Left cardiac atrium (tissue), 4 donors: ENCODE measurements at regions not wholly inside any gene's neighbourhood (a gene's known extent, or its start where the extent isn't known, plus 50 kb on each side); places are given as distances from the start of the nearest gene placed in this dataset.
"Not testable (repeated sequence)": the region's sequence is repeated elsewhere in the genome, so short reads cannot be mapped to it uniquely, and the experiment has no call there.

ENCODE experiments used
- ATAC-seq, 2 donors: fragments of 200-7000 bp; cut with Tn5 transposase; one replicate each; pipeline ENCODE4 v1.9.1; 2020; ENCODE audit warnings: mild to moderate bottlenecking in 2 of 2, moderate library complexity in 2 of 2
- DNase-seq: peaks from one replicate; pipeline ENCODE4 v3.0.0-alpha.2; 2020
- intact Hi-C, 2 donors: fragments of 100-400 bp; cut with DNase I; formaldehyde crosslinking; loops; one replicate each; pipeline versions ENCODE4 v1.14.1 to v1.15.1; 2022 to 2023
- donor health status: DM: no; HTN: yes; CAD: no.
- donor health status: DM: no; HTN: yes; CAD: no; lungs with severe emphysema.
- donor health status: DM: yes; HTN: yes; CAD: no.
- donor health status: Dilated cardiomyopathy.

DNA sequence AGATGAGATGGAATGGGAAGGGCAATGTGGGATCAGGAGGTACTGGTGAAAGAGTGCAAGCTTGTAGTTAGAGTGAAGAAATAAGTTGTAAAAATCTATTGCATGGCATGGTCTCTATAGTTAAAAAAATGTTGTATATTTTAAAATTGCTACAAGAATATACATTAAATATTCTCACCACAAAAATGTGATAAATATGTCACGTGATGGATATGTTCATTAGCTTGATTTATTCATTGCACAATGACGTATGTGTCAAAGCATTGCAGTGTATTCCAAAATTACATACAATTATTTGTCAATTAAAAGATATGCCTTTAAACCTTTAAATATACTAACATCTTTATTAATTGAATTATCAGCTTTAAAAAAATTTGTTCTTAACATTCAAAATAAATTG lies 1607.1 kb downstream of the REEP3 start:
- DNase-seq, result no peak
- no peak for ATAC-seq
- intact Hi-C loops, result no loop called here

- ATAC-seq, result no peak
- intact Hi-C loops, result no loop called here
- no peak for DNase-seq
Measured at GRCh38 chr10:65130162-65130758, 1609.1 kb downstream of the REEP3 start.

DNA sequence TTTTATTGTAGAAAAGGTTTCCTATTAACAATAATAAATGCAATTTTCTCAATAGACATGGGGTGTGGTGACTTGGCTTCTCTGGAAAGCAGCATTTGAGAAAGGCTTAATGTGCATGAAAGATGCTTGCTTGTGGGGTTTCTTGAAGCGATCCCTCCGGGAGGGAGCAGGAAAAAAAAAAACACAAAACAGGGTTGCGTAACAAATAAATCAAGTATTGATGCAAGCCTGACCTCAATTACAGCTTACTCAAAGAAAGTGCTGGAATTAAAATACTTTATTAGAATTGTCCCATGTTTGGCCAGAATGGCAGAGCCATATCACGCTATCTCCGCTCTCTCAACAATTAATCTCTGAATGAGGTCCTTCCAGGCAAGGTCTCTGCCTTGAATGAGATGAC lies 1612.5 kb downstream of the REEP3 start:
- intact Hi-C loops, result no loop called here
- DNase-seq (no peak), ATAC-seq (no peak)

- DNase-seq, result no peak
- no peak for ATAC-seq
- intact Hi-C loops, result no loop called here
Measured at GRCh38 chr10:65135508-65135907, 1614.3 kb downstream of the REEP3 start.

GRCh38 chr10:65142641-65143435 lies 1621.6 kb downstream of the REEP3 start:
- DNase-seq (no peak), ATAC-seq (no peak)
- intact Hi-C loops, result no loop called here

- ATAC-seq (no peak), DNase-seq (no peak)
- intact Hi-C loops, result no loop called here
Measured at GRCh38 chr10:65143723-65144122, 1622.5 kb downstream of the REEP3 start.

- DNase-seq (no peak), ATAC-seq (no peak)
- intact Hi-C loops, result no loop called here
Measured at GRCh38 chr10:65149878-65150277, 1628.7 kb downstream of the REEP3 start.

- intact Hi-C loops, result no loop called here
- DNase-seq, result no peak
- ATAC-seq, result no peak
Measured at GRCh38 chr10:65166272-65166671, 1645.1 kb downstream of the REEP3 start.

DNA sequence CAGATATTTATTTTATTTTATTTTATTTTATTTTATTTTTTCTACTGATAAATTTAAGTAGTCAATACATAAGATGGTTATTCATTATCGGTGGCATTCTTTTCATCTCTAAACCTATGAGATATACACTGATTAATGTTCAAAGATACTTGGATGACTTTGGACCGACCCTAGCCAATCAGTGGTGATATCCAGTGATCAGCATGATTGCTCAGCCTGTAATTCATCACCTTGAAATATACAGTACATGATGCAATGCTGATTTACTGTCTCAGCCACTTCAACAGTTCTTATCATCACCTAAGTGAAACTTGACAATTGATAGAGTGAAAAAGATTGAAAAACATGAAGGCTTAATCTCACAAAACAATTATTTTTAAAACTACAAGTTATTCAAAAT lies 1651.0 kb downstream of the REEP3 start:
- ATAC-seq, result no peak
- intact Hi-C loops, result no loop called here
- no peak for DNase-seq

GRCh38 chr10:65176994-65177393 lies 1655.8 kb downstream of the REEP3 start:
- no peak for DNase-seq
- ATAC-seq, result no peak
- intact Hi-C loops, result no loop called here

- no peak for ATAC-seq
- no peak for DNase-seq
- intact Hi-C loops, result no loop called here
Measured at GRCh38 chr10:65183236-65183635, 1662.0 kb downstream of the REEP3 start.

- intact Hi-C loops, ATAC-seq, DNase-seq: not testable (repeated sequence)
Measured at GRCh38 chr10:65186668-65187067, 1665.5 kb downstream of the REEP3 start.

GRCh38 chr10:65194126-65194525 lies 1672.9 kb downstream of the REEP3 start:
- DNase-seq (no peak), ATAC-seq (no peak)
- intact Hi-C loops, result no loop called here

- ATAC-seq, result no peak
- intact Hi-C loops, result no loop called here
- DNase-seq, result no peak
Measured at GRCh38 chr10:65194555-65194954, 1673.4 kb downstream of the REEP3 start.

- DNase-seq (no peak), ATAC-seq (no peak)
- intact Hi-C loops, result no loop called here
Measured at GRCh38 chr10:65196111-65196510, 1674.9 kb downstream of the REEP3 start.

- intact Hi-C loops, result no loop called here
- no peak for ATAC-seq
Measured at GRCh38 chr10:65197935-65198334, 1676.7 kb downstream of the REEP3 start.

DNA sequence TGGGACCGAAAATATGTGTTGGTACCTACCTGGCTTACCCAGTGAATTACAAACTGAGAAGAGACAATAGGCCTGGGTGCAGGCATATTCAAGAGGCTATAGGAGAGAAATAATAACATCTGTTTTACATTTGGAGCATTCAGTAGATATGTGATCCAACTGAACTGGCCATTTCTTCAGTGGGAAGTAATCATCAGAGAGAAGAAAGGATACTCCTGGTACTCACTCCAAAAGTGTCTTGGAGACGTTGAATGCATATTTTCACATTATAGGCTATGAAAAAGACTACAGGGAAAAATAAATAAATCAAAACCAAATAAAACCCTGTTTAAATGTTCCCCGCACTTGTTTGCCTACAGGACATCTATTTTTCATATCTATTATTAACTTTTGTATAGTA lies 1680.3 kb downstream of the REEP3 start:
- DNase-seq (no peak), ATAC-seq (no peak)
- intact Hi-C loops, result no loop called here

More at GRCh38 chr10:65197935-65198334, 1676.7 kb downstream of the REEP3 start:
- DNase-seq, result no peak

GRCh38 chr10:65204999-65205398 lies 1683.8 kb downstream of the REEP3 start:
- intact Hi-C loops, result no loop called here
- DNase-seq, result no peak
- no peak for ATAC-seq

DNA sequence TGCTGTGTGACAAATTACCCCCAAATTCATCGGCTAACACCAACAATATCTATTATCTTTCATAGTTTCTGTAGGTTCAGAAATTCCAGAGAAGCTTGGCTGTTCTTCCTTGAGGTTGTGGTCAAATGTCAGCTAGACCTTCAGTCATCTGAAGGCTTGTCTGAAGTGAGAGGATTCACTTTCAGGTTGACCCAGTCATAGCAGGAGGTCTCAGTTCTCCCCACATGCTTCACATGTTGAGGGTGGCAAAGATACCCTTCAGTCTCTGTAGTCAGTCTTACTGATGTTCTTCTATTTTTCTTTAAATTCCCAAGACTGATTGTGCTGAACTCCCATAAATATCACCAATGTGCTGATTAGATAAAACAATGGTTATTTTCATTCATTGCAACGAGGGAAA lies 1692.0 kb downstream of the REEP3 start:
- ATAC-seq, result no peak
- intact Hi-C loops, result no loop called here

DNA sequence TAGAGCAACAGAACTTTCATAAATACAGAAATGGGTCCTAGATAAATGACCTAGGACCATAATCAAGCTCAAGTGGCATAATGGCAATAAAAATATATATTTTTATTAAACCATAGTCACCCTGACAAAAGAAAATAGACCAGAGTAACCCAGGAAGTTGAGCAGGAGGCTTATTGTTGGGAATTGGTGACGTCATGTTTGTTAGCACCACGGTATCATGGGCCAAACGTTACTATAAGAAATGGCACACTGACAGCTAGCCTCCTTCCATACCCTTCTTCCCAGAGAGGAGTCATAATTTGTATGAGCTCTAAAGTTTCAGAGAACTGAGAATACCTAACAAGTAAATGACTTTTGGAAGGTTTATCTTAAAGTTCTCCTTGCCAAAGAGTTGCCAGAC lies 1698.2 kb downstream of the REEP3 start:
- no peak for ATAC-seq
- no peak for DNase-seq
- intact Hi-C loops, result no loop called here

More for the DNA sequence above, 1692.0 kb downstream of the REEP3 start:
- DNase-seq, result no peak

GRCh38 chr10:65231148-65231547 lies 1694.7 kb upstream of the LRRTM3 start:
- no peak for DNase-seq
- intact Hi-C loops, result no loop called here
- ATAC-seq, result no peak
